NOMO-1 treated with dmso at 0.1 percent for 144 hours (cell line): ENCODE measurements at regions not wholly inside any gene's neighbourhood (a gene's known extent, or its start where the extent isn't known, plus 50 kb on each side); places are given as distances from the start of the nearest gene placed in this dataset.
"Not testable (repeated sequence)": the region's sequence is repeated elsewhere in the genome, so short reads cannot be mapped to it uniquely, and the experiment has no call there.

Experiments used
- DNase-seq: peaks from one replicate; lab custom pipeline; 2025; ENCODE audit not compliant: unreplicated experiment; lab: John Stamatoyannopoulos, UW

- no peak for DNase-seq
Observed at GRCh38 chr21:26331205-26331980, 160.8 kb upstream of the APP start.

GRCh38 chr21:26320596-26320995, 150.0 kb upstream of the APP start:
- DNase-seq = no peak

GRCh38 chr21:26307640-26308039, 137.1 kb upstream of the APP start:
- DNase-seq = no peak

GRCh38 chr21:26297851-26298250, 127.3 kb upstream of the APP start:
- DNase-seq = no peak

- no peak for DNase-seq
Observed at GRCh38 chr21:26293141-26293946, 122.8 kb upstream of the APP start.

- no peak for DNase-seq
Observed at GRCh38 chr21:26288026-26288425, 117.5 kb upstream of the APP start.

GRCh38 chr21:26284531-26284930, 114.0 kb upstream of the APP start:
- no peak for DNase-seq

GRCh38 chr21:26282058-26282457, 111.5 kb upstream of the APP start:
- no peak for DNase-seq

- no peak for DNase-seq
Observed at GRCh38 chr21:26281506-26281905, 110.9 kb upstream of the APP start.

- no peak for DNase-seq
Observed at GRCh38 chr21:26280775-26281174, 110.2 kb upstream of the APP start.

GRCh38 chr21:26280148-26280547, 109.6 kb upstream of the APP start:
- no peak for DNase-seq

GRCh38 chr21:26275801-26276200, 105.2 kb upstream of the APP start:
- DNase-seq = no peak

GRCh38 chr21:26273686-26274313, 103.2 kb upstream of the APP start:
- DNase-seq = no peak

GRCh38 chr21:26267389-26267788, 96.8 kb upstream of the APP start:
- DNase-seq = no peak

- no peak for DNase-seq
Observed at GRCh38 chr21:26246073-26246472, 75.5 kb upstream of the APP start.

GRCh38 chr21:26245428-26245827, 74.9 kb upstream of the APP start:
- DNase-seq = no peak

GRCh38 chr21:26238646-26239045, 68.1 kb upstream of the APP start:
- DNase-seq = no peak

GRCh38 chr21:26236281-26236680, 65.7 kb upstream of the APP start:
- DNase-seq = no peak

- not testable (repeated sequence) for DNase-seq
Observed at GRCh38 chr21:26233297-26233696, 62.7 kb upstream of the APP start.

- not testable (repeated sequence) for DNase-seq
Observed at GRCh38 chr21:26232491-26232890, 61.9 kb upstream of the APP start.

GRCh38 chr21:26227130-26227529, 56.6 kb upstream of the APP start:
- DNase-seq = no peak

GRCh38 chr21:26226724-26227123, 56.2 kb upstream of the APP start:
- no peak for DNase-seq
